ENCODE measurements at regions not wholly inside any gene's neighbourhood (a gene's known extent, or its start where the extent isn't known, plus 50 kb on each side); places are given as distances from the start of the nearest gene placed in this dataset.

- Histone ChIP-seq H3K4me1 (peaks cover 18 to 47% of the 10 kb centered on the region in 2 donors), H3K9me3 (no peaks in the 10 kb centered on the region), H3K4me3 (no peak overlapping the region), H3K27ac (peak overlapping the region; percentile 19 to 70), H3K36me3 (no peaks in the 10 kb centered on the region), H3K27me3 (no peaks in the 10 kb centered on the region)
- ATAC-seq (peak; percentile 43), DNase-seq (peak in 2 of 4 donors; percentile 86 to 92)
- intact Hi-C loops (cut with DNase I), result no loop called here
- TF ChIP-seq CTCF (IDR thresholded peaks at IDR 0.05), result no peak
Observed at GRCh38 chr9:91162784-91163443, 198.8 kb downstream of the AUH start.

GRCh38 chr9:91163444-91163772 lies 198.3 kb downstream of the AUH start:
- Histone ChIP-seq H3K27me3 (no peaks in the 10 kb centered on the region), H3K4me1 (peaks cover 18 to 47% of the 10 kb centered on the region in 2 donors), H3K27ac (peak overlapping the region; percentile 19 to 70), H3K36me3 (no peaks in the 10 kb centered on the region), H3K9me3 (no peaks in the 10 kb centered on the region), H3K4me3 (no peak overlapping the region)
- no peak for TF ChIP-seq CTCF (IDR thresholded peaks at IDR 0.05)
- intact Hi-C loops (cut with DNase I), result no loop called here
- ATAC-seq, result no peak
- no peak for DNase-seq

- H3K4me1 ChIP-seq, result peaks cover 18 to 47% of the 10 kb centered on the region in 2 donors
- no peaks in the 10 kb centered on the region for H3K9me3 ChIP-seq
- no peaks in the 10 kb centered on the region for H3K27me3 ChIP-seq
- no peak overlapping the region for H3K4me3 ChIP-seq
- no peaks in the 10 kb centered on the region for H3K36me3 ChIP-seq
- H3K27ac ChIP-seq, result peak overlapping the region; percentile 19 to 70
- no peak for TF ChIP-seq CTCF (IDR thresholded peaks at IDR 0.05)
- ATAC-seq (peak; percentile 11), DNase-seq (no peak)
- intact Hi-C loops (cut with DNase I), result no loop called here
Observed at GRCh38 chr9:91163773-91164471, 197.8 kb downstream of the AUH start.
